ENCODE measurements at regions not wholly inside any gene's neighbourhood (a gene's known extent, or its start where the extent isn't known, plus 50 kb on each side); places are given as distances from the start of the nearest gene placed in this dataset.
"Not testable (repeated sequence)": the region's sequence is repeated elsewhere in the genome, so short reads cannot be mapped to it uniquely, and the experiment has no call there.

DNA sequence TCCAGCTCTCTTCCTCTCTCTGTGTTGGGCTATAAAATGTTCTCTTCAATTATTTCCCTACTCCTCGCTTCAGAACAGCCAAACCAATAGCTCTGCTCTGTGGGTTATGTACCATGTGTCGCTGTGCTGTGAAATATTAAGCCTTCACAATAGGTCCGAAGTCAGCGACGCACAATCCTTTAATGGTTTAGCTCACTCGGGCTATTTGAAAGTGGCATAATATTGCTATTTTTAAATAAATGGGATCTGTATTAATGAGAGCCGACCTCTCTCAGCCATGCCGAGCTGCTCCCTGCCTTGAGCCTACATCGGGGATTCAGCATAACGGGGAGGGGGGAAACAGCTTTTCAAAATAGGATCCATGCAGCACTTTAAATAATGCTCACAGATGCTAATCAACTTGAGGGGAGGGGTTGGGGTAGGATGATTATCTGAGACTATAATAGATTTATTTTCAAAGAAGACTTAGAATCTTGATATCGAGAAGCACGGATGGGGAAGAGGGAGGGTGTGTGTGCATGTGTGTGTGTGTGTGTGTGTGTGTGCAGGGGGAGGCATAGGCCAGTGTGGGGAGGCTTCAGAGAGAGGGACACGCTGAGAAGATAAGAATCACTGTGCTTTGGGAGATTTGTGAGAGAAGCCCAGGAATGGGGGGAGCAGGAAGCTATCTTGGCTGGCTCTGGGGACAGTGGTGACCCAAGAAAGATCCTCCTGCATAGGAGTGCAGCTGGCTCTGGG is 271.5 kb downstream of the NXPE2 start:
- DNase-seq = no peak

DNA sequence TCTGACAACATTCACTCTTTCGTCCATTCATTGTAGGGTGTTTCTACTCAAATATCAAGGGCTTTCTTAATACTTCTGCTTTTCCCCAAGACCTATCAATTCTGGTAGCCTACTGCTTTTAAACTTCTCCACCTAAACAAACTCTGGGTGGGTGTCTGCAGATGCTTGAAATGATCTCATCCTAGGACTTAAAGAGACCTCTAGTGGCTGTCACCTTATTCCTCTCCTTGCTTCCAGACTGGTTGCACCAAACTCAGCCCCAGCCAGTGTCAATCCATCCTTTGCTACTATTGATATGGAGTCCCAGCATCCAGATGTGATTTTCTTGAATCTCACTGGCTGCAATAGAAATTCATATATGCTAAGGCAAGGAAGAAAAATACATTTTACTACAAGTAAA is 274.7 kb downstream of the NXPE2 start:
- DNase-seq = no peak

DNA sequence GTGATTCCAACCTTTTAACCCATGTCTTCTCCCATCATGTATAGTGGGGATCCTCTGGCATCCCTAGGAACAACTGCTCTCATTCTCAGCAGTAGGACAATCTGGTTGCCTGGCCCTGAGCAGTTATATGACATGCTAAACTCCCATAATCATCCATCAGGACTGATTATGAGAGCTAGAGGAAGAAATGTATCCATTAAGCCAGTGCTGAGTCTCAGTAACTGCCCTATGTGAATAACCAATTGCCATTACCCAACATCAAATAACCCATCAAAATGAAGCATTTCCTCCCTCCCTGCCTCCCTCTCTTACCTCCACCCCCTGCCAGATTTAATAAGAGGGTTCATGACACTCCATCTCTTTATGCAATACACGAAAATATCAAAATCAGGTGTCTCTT is 277.6 kb downstream of the NXPE2 start:
- DNase-seq = no peak

DNA sequence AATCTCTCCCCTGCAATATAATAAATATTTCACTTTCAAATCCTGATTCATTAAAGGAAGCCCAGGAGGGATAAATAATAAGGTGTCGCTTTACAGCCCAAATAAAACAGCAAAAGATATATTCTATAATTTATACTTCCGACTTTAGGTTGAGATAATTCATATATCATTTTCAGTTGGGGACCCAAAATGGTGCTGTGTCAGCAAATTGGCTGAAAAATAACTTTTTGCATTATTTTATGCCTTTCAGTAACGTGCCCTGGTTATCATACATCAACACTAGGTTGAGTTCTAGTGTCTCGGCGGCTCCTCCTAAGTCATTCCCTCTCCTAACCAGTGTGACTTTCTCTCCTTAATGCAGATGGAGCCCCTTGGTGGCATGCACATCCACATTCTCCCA is 278.2 kb downstream of the NXPE2 start:
- DNase-seq = no peak

DNA sequence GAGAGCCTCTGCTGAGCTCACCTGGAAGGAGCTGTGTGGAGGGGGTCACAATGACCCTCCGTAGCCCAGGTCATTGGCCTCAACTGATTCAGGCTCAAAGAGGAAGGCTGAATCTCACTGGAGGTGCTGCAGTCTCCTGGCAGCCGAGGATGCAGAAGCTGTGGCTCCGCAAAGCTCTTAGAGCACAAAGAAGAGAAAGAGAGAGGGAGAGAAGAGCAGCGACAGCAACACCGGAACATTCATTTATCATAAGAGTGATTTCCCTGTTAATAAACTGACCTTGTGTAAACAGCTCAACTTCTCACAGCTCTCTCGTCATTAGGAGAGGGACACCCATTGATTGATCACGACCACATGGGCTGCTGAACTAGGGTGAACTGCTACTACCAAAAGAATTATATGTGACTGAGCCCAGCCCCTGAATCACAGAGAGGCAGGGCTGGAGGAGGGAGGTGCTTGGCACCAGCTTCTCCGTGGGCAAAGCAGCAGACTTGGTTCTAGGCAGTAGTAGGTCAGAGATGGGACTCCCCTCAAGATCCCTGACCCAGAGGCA is 281.7 kb downstream of the NXPE2 start:
- DNase-seq = no peak

DNA sequence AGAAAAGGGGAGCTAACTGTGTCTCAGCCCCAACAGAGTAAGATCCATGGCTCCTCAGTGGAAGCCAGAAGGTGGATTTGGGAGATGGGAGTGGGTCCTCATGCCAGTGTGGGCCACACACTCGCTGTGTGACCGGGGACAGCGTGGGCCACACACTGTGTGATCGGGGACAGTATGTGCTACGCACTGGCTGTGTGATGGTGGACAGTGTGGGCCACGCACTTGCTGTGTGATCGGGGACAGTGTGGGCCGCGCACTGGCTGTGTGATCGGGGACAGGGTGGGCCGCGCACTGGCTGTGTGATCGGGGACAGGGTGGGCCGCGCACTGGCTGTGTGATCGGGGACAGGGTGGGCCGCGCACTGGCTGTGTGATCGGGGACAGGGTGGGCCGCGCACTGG is 282.5 kb downstream of the NXPE2 start:
- not testable (repeated sequence) for DNase-seq

DNA sequence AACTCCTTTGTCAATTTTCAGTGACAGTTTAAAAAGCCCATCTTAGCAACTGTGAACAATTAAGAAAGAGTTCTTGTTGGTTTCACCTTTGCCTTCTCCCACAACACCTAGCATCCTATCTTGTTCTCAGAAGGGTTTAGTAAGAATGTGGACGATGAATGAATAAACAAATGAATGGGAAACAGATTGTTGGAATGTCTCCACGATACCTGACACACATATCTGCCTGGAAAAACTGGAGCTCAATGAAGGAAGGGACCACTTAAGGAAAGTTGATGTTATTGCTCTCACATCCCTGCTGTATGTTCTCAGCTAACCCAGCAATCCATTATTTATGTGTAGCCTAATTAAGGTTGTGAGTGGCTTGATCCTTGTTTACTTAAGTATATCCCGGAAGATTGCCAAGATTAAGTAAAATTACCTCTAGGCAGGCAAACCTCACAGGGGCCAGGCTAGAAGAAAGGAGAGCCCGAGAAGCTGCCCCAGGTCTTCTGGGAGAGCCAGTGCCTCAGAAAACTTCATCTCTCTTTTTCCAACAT is 286.4 kb downstream of the NXPE2 start:
- DNase-seq = no peak

DNA sequence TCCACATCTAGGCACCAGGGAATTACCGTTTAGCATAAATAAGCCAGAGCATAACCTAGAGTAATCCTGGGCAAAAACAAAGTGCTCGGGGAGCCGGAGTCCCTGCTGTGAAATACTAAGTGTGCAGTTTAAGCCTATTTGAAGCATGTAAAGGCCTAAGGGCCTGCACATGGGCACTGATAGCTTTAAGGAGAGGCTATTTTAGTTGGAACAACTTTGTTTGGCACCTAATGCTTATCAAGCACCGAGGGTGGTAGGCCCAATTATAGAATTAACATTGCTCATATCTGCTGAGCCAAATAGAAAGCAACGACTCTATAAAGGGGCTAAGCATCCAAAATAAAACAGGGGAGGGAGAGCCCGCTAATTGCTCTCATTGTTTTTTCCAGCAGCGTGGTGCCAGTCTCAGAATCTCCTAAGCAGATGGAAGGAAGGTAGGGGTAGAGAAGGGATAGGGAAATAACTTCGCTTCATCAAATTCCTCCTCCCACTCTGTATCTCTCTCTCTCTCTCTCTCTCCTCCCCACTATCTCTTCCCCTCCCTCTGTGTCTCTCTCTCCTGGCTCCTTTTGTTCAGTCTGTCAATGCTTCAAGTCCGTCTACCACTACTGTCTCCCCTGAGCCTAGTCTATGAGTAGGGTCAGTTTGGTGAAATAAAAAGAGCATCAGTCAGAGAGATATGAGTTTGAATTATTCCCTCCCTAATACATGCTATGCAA is 292.8 kb downstream of the NXPE2 start:
- DNase-seq = no peak

DNA sequence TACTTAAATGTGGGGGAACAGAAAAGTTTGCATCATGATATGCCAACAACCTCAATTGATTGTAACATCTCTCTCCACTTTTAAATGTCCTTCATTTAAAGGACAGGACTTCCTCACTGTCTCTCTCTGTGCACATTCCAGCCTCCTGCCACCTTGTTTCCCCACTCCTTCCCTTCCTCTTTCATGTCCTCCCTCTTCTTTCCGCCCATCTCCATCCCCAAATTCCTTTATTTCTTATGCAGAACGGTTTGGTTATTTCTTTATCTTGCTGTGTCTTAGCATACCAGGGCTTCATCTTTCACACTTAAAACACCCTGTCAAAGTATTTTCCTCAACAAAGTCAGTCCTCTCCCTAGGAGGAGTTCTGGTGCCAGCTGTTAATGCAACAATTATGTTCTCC is 293.8 kb downstream of the NXPE2 start:
- no peak for DNase-seq

DNA sequence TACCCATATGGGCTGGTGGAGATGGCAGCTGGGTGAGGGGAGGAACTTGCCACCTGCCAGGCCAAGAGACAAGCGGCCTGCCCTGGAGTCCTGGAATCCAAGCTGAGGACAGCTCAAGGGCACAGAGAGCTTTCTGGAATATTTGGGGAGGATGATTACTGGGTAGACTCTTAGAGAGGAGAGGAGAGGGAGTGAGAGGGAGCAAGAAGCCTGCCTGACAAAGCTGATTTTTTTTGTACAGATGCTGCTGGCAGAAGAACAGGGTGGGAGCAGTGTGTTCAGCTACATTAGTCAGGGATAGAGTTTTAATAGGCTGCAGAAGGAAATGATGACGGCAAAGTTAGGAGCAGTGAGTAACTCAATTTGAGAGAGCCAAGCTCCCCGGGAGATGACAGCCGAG is 299.3 kb downstream of the NXPE2 start:
- DNase-seq = no peak

DNA sequence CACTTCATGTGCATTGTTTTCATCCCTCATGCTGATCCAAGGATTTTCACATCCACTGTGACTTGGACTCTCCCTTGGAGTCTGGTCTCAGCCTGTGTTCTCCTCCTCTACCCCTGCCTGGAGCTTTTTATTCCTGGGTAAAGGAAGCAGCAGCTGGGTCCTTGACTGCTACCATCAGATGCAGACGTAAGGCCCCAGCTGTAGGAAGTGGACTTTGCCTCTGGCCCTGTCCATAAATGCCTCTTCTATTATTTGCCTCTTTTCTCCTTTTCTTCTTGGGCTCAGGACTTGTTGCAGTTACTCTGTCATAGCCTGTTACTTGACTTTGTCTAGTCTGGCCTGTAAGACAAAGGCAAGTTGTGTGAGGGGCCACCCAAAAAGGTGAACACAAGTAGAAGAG is 303.8 kb downstream of the NXPE2 start:
- DNase-seq = no peak

DNA sequence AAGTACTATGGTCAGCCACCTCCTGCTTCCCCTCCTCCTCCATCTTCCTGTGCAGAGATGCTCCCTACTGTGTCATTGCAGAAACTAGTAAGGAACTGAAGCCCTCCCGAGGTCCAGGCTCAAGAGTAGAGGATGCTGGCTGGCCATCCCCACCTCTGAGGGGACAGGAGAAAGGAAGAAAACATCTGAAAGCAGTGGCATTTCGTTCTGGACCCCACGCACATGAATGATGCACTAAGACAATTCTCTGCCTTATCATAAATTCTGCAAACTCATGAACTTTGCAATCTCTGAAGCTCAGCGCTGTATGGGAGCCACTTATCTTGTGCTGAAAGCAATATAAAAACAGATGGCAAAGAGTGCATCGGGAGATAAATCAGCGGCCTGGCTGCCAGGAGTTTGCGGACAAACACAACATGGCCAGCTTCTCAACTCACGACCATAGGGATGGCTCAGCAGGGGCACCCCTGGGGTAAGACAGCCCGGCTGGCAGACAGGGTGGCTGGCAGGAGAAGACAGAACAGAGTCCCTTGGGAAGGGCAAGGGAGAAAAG is 306.4 kb downstream of the NXPE2 start:
- DNase-seq = no peak

DNA sequence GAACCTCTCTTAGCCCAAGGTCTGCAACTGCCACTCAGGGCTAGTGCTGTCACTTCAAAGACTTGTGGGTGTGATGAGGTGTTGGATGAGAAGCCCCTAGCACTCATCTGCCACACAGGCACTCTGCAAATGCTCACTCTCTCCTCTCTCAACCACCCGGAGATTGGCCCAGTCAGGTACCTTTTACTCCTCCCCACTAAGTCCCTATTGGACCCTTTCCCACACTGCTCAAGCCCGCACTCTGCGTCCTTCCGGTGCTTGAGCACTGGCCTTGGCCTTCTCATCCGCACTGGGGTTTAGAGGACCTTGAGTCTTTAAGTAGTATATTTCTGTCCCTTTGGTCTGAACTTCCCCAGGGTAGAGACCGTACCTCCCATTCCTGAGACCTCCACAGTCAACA is 308.0 kb downstream of the NXPE2 start:
- DNase-seq = no peak

DNA sequence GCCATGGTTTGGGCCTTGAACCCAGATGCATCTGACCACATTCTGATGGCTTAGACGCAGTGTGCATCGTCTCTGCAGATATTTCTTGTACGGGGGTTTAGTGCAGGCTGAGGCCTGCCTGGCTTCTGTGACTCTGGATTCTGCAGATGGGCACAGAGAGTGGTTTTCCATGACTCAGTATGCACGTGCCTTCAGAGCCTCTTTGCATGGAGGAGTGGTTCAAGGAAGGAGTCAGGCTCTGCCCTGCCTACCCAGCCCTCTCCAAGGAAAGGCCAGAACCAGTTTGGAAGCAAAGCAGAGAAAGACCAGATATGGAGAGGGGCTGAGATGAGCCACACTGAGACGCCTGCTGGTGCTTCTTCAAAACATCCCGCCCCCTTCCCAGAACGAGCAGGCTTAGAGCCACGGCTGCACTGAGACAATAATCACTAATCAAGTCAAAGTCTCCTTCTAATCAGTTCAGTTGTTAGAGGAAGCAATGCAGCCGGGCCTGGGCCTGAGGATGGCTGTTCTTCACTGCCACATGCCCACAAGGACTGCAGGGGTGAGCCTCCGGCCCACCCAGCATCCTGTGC is 308.9 kb downstream of the NXPE2 start:
- no peak for DNase-seq

DNA sequence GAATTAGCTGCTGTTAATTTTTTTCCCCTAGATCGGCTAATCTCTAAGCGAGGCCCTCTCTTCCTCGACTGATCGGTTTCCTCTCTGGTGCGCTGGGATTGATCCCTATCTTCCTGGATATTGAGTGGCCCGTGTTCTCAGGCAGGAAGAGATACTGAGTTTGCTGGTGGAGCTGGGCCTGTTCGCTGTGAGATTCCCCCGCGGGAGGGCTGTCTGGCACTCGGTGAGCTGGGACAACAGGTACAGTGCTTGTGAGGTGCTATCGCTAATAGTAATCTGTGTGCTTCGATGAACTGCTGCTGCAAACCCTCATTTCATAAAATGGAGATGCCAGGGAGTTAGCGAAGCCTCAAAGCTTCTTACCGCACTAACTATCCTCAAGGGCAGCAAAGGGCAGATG is 310.3 kb downstream of the NXPE2 start:
- DNase-seq = no peak

DNA sequence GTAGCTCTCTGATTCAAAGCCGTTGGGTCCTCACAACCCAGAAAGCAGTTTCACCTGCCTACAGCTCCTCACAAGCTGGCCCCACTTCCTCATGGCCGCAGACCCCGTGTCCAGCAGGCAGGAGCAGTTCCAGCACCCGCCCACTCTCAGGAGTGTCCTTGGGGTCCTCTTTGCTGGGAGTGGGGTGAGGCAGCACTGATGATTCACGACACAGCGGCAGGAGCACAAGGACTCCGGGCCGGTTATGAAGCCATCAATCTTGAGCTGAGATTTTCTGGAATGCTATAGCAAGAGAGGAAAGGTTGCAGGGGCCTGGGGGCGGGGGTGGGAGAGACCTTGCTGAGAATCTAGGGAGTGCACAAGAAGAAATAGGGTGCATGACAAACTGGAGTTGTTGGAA is 311.2 kb downstream of the NXPE2 start:
- DNase-seq = no peak

DNA sequence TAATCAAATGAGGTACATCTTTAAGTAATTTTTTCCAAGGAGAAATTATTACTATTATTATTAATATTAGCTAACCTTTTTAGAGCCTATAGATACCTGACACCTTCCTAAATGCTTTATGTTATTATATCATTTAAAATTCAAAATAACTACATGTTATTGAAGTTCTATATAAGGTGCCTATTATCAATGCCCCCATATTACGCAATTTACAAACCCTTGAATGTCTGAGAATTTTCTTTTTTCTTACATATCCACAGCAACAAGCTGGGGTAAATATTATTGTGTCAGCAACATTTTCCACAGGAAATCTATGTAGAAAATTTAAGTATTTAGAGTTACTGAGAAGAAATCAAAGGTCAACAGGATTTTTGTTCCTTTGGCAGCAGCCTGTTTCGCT is 327.3 kb downstream of the NXPE2 start:
- no peak for DNase-seq

DNA sequence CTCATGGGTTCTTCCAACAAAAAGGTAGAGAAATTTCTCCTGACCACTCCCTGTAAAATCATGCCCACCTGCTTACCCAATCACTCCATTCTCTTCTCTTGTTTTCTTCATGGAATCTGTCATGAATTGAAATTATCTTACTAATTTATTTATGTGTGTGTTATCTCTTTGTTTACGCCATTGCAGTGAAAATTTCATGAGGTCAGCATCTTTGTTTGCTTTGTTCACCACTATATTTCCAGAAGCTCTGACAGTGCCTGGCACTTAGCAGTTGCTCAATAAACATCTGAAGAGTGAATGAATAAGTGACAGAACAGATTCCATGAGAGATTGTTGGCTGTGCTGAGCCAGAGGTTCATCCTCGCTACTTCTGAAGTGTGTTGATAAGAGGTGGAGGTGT is 329.5 kb downstream of the NXPE2 start:
- DNase-seq = no peak

DNA sequence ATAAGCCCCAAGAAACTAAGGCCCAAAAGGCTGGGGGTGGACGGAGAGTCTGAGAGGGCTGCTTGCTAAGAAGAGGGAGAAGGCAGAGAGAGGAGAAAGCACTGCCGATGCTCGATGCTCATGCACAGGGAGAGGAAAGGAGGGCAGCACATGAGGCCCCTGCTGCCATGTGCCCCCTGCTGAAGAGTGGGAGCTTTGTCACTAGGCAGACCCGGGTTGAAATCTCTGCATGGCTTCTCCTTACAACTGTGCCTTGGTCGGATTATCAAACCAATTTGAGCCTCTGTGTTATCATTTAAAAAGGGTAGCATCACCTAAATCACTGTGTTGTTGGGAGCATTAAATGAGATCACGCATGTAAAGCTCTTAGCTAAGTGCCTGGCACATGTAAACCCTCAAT is 330.5 kb downstream of the NXPE2 start:
- no peak for DNase-seq

DNA sequence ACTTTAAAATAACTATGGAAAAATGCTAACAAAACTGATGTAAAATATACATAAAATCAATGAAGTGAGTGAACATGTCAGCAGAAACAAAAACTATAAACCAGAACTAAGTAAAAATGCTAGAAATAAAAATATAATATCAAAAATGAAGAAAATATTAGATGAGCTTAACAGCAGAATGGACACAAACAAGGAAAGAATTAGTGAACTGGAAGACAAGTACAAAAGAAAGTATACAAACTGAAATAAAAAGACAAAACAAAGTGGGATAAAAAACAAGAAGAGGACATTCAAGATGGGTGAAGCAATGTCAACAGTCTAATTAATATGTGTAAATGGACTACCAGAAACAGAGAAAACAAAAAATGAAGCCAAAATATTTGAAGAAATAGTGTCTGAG is 339.2 kb downstream of the NXPE2 start:
- DNase-seq = no peak

DNA sequence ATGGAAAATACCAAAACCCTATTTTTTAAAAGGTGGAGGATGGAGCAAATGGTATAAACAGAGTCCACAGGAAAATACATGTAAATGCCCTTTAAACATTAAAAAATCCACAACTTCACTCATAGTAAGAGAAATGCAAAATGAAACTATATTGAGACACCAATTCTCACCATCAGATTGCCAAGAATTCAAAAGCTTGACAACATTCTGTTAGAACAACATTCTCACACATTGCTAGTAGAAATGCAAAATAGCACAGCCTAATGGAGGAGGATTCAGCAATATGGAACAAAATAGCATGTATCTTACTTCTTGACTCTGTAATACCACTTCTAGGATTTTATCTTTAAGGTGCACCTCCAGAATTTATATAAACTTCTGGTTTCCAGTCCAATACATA is 351.8 kb downstream of the NXPE2 start:
- DNase-seq = no peak

DNA sequence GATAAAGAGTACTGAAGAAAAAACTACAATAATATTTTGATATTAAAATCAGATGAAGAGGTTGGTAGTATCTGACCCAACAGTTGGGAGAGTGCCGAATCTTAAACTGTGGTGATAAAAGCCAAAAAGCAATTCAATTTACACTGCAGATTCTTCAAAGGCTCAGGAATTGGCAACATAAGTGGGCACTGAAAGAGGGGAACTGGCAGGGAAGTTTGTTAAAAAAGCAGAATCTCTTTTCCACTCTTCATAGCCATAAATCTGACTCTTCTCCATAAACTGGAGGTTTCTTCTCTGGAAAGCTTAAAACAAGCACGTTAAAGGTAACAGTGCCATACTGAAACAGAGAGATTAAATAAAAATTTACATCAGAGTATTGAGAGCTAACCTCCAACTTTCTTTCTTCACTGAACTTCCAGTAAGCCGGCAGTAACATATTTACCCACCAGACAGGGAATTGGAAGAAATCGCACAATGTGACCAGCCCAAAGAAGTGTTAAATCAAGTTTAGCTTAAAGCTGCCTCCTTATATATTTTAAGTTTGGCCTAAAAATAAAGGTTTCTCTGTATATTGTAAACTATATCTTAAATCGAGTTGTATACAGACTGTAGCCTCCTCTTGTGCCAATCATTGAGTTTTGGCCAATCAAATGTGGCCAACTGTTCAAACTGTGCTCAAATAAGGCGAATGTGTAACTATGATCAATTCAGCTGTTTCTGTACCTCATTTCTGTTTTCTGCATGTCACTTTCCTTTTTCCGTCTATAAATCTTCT is 358.3 kb downstream of the NXPE2 start:
- no peak for DNase-seq

DNA sequence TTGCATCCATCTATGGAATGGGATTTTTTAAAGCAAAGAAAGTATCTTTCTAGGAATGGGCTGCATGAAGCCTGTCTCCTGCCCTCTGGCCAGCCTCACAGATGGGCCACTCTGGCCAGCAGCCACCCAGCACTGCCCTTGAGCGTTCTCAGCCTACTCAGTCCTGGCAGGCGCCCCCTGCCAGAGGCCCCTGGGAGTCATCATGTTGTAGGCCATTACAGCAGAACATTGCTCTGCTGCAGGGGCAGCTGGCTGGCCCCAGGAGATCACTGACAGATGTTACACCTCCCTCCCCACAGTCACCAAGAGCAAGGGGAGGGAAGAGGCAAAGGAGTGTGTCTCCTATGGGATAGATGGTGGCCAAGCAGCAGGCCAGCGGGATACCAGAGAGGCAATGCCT is 363.7 kb downstream of the NXPE2 start:
- no peak for DNase-seq

Data from SHP77 (cell line).